D721Med (cell line): ENCODE measurements at regions not wholly inside any gene's neighbourhood (a gene's known extent, or its start where the extent isn't known, plus 50 kb on each side); places are given as distances from the start of the nearest gene placed in this dataset.
A peak's percentile ranks its signal among the peaks of the same experiment; 100 is the strongest.

Experiments
- DNase-seq: peaks from one replicate; pipeline ENCODE4 v3.0.0; 2011; ENCODE audit warnings: low spot score; ENCODE audit not compliant: insufficient read length
- FAIRE-seq: peaks from 2 replicates; lab custom pipeline; 2011; peaks lifted over from hg19 to GRCh38; lab: Jason Lieb, UNC
- TF ChIP-seq, protein P1 (sequence below): IDR thresholded peaks from 2 replicates; pipeline ENCODE4 v1.5.1; 2012; ENCODE audit warnings: mild to moderate bottlenecking, control low read depth; ENCODE audit not compliant: insufficient read depth; ENCODE audit errors: missing control alignments

GRCh38 chr1:115168026-115168425, 78.7 kb upstream of the TSPAN2 start:
- FAIRE-seq (no peak), DNase-seq (no peak)
- TF ChIP-seq, protein P1, sequence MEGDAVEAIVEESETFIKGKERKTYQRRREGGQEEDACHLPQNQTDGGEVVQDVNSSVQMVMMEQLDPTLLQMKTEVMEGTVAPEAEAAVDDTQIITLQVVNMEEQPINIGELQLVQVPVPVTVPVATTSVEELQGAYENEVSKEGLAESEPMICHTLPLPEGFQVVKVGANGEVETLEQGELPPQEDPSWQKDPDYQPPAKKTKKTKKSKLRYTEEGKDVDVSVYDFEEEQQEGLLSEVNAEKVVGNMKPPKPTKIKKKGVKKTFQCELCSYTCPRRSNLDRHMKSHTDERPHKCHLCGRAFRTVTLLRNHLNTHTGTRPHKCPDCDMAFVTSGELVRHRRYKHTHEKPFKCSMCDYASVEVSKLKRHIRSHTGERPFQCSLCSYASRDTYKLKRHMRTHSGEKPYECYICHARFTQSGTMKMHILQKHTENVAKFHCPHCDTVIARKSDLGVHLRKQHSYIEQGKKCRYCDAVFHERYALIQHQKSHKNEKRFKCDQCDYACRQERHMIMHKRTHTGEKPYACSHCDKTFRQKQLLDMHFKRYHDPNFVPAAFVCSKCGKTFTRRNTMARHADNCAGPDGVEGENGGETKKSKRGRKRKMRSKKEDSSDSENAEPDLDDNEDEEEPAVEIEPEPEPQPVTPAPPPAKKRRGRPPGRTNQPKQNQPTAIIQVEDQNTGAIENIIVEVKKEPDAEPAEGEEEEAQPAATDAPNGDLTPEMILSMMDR = no peak

GRCh38 chr1:115166531-115167091, 77.3 kb upstream of the TSPAN2 start:
- DNase-seq (no peak), FAIRE-seq (no peak)
- TF ChIP-seq, protein P1 = no peak

DNA sequence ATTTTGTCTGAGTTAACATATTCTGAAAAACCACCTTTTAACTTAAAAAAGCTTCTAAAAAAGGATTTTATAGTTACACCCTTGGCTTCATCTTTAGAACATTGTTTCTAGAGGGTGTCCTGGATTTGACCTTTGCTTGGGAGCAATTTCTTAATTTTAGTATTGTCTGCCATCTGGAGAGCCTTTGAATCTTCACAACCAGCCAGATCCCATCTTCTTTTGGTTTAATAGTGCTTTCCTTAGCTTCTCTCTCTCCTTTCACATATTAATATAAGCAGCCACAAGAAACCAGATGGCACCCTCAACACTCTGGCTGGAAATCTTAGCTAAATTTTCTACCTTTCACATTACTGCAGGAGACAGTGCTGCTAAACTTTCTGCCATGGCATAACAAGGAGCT, 76.5 kb upstream of the TSPAN2 start:
- TF ChIP-seq, protein P1 = no peak
- FAIRE-seq (no peak), DNase-seq (no peak)

- FAIRE-seq = peak; percentile 11
Observed at GRCh38 chr1:115164940-115165705, 75.8 kb upstream of the TSPAN2 start.

DNA sequence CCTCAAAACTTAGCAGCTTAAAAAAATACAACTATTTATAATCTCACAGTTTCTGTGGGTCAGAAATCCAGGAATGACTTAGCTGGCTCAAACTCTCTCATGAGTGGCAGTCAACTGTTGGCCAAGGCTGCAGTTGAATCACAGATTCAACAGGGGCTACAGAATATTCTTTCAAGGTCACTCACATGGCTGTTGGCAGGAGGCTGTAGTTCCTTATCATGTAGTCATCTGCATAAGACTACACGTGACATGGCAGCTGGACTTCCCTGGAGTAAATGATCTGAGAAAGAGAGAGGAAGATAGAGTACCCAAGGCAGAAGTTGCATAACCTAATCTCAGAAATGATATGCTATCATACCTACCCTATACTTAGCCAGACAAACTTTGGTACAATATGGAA, 75.2 kb upstream of the TSPAN2 start:
- FAIRE-seq = no peak
- no peak for DNase-seq
- TF ChIP-seq, protein P1 = no peak

More at GRCh38 chr1:115164940-115165705, 75.8 kb upstream of the TSPAN2 start:
- DNase-seq = no peak
- TF ChIP-seq, protein P1 = no peak

DNA sequence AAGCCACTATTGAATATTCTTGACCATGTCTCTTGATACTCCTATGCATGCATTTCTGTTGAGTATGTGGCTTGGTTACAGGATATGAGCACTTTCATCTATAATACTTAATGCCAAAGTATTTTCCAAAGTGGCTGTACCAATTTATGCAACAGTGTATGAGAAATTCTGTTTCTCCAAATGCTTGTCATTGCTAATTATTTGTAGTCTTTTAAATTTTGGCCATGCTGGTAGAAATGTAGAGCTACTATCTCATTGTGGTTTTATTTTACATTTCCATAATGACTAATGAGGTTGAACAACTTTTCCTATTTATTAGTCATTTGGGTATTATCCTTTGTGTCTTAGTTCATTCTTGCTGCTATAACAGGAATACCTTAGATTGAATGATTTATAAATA, 71.4 kb upstream of the TSPAN2 start:
- TF ChIP-seq, protein P1 = no peak
- FAIRE-seq (no peak), DNase-seq (no peak)

- TF ChIP-seq, protein P1 = no peak
- DNase-seq (no peak), FAIRE-seq (no peak)
Observed at GRCh38 chr1:115159958-115160357, 70.7 kb upstream of the TSPAN2 start.
